SK-N-MC (cell line): ENCODE measurements at regions not wholly inside any gene's neighbourhood (a gene's known extent, or its start where the extent isn't known, plus 50 kb on each side); places are given as distances from the start of the nearest gene placed in this dataset.

ENCODE experiments used
- EZH2 ChIP-seq: fragments of 200-600 bp; sonication (generic); IDR thresholded peaks from one replicate; pipeline ENCODE4 v1.6.1; 2017; ENCODE audit warnings: antibody characterized with exemption
- FOXP2 ChIP-seq: optimal IDR thresholded peaks from 2 replicates; pipeline ENCODE3; 2011; ENCODE audit warnings: mild to moderate bottlenecking, moderate library complexity; ENCODE audit not compliant: insufficient read depth; ENCODE audit errors: extremely low read length, control extremely low read depth
- POLR2AphosphoS5 ChIP-seq: IDR thresholded peaks from 2 replicates; pipeline ENCODE4 v1.6.1; 2012; ENCODE audit warnings: mild to moderate bottlenecking, low read depth, low read length, borderline replicate concordance

GRCh38 chr10:23980094-23980493 is 228.8 kb upstream of the KIAA1217 start:
- TF ChIP-seq FOXP2 (no peak), POLR2AphosphoS5 (no peak), EZH2 (no peak)
